Uterus (tissue), 2 donors: ENCODE measurements at regions not wholly inside any gene's neighbourhood (a gene's known extent, or its start where the extent isn't known, plus 50 kb on each side); places are given as distances from the start of the nearest gene placed in this dataset.

Experiments used
- POLR2A ChIP-seq, 2 donors: fragments of 450-650 bp; IDR thresholded peaks; one replicate each; pipeline ENCODE4 v1.6.1; 2016; ENCODE audit warnings: antibody characterized with exemption in 2 of 2, mild to moderate bottlenecking in 1 of 2, moderate library complexity in 1 of 2
- TF ChIP-seq, protein P1 (sequence below), 4 experiments: fragments of 200-600 bp in 2 of 4; fragments of 450-650 bp in 2 of 4; sonication (generic) in 2 of 4; IDR thresholded peaks; one replicate each; pipeline ENCODE4 v1.5.1; 2016 to 2019; ENCODE audit warnings: antibody characterized with exemption in 4 of 4, mild to moderate bottlenecking in 2 of 4, moderate library complexity in 1 of 4

DNA sequence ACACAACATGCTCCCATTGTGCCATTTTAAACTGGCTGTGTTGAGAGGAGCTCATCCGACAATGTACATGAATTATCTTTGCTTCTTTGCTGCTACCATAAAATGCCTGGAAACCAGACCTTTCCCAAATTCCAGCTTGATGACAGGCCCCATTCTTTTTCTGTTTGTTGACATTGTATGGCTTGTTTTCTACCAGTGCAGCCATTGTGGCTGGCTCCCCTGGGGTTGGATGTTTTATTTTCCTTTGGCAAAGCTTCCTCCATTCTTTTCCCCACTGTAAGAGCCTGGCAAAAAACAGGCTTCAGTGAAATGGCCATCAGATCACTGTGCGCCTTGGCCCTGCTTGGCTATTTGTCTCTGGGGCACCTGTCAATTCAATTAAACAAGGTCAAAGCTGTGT, 532.5 kb downstream of the VRK1 start:
- no peak for TF ChIP-seq POLR2A (IDR thresholded peaks at IDR 0.05)
- TF ChIP-seq, protein P1, sequence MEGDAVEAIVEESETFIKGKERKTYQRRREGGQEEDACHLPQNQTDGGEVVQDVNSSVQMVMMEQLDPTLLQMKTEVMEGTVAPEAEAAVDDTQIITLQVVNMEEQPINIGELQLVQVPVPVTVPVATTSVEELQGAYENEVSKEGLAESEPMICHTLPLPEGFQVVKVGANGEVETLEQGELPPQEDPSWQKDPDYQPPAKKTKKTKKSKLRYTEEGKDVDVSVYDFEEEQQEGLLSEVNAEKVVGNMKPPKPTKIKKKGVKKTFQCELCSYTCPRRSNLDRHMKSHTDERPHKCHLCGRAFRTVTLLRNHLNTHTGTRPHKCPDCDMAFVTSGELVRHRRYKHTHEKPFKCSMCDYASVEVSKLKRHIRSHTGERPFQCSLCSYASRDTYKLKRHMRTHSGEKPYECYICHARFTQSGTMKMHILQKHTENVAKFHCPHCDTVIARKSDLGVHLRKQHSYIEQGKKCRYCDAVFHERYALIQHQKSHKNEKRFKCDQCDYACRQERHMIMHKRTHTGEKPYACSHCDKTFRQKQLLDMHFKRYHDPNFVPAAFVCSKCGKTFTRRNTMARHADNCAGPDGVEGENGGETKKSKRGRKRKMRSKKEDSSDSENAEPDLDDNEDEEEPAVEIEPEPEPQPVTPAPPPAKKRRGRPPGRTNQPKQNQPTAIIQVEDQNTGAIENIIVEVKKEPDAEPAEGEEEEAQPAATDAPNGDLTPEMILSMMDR (IDR thresholded peaks at IDR 0.05) = no peak
